ENCODE measurements at regions not wholly inside any gene's neighbourhood (a gene's known extent, or its start where the extent isn't known, plus 50 kb on each side); places are given as distances from the start of the nearest gene placed in this dataset.

GRCh38 chr12:128131955-128132354 lies 135.0 kb upstream of the TMEM132C start:
- TF ChIP-seq, protein P1, sequence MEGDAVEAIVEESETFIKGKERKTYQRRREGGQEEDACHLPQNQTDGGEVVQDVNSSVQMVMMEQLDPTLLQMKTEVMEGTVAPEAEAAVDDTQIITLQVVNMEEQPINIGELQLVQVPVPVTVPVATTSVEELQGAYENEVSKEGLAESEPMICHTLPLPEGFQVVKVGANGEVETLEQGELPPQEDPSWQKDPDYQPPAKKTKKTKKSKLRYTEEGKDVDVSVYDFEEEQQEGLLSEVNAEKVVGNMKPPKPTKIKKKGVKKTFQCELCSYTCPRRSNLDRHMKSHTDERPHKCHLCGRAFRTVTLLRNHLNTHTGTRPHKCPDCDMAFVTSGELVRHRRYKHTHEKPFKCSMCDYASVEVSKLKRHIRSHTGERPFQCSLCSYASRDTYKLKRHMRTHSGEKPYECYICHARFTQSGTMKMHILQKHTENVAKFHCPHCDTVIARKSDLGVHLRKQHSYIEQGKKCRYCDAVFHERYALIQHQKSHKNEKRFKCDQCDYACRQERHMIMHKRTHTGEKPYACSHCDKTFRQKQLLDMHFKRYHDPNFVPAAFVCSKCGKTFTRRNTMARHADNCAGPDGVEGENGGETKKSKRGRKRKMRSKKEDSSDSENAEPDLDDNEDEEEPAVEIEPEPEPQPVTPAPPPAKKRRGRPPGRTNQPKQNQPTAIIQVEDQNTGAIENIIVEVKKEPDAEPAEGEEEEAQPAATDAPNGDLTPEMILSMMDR (IDR thresholded peaks at IDR 0.05; ENCODE audit: insufficient read depth, low read length): no peak
- TF ChIP-seq SPI1 (IDR thresholded peaks at IDR 0.05; ENCODE audit: borderline replicate concordance, low read depth): no peak

Measured in HL-60 (cell line).